Activated CD4-positive, alpha-beta memory T cell treated with anti-CD3 and anti-CD28 coated beads for 36 hours (primary cell): ENCODE measurements at regions not wholly inside any gene's neighbourhood (a gene's known extent, or its start where the extent isn't known, plus 50 kb on each side); places are given as distances from the start of the nearest gene placed in this dataset.

Experiments
- CTCF ChIA-PET: fragments of 350-600 bp; sonication (Branson Sonifier 250); formaldehyde crosslinking; loops from one replicate; lab custom pipeline; 2021; ENCODE audit warnings: antibody characterized with exemption, inconsistent platforms; lab: Charles Lee
- POLR2A ChIA-PET: fragments of 350-600 bp; sonication (Branson Sonifier 250); formaldehyde crosslinking; loops from one replicate; lab custom pipeline; 2021; ENCODE audit warnings: antibody characterized with exemption; lab: Charles Lee
- DNase-seq: peaks from one replicate; pipeline ENCODE4 v3.0.0-alpha.2; 2020
- H3K27ac Mint-ChIP-seq: one replicate; pipeline ENCODE4 v1.8.0; 2021; ENCODE audit warnings: mixed read lengths
- H3K27me3 Mint-ChIP-seq: one replicate; pipeline ENCODE4 v1.8.0; 2021; ENCODE audit warnings: mixed read lengths
- H3K36me3 Mint-ChIP-seq: one replicate; pipeline ENCODE4 v1.8.0; 2021; ENCODE audit warnings: mixed read lengths
- H3K4me1 Mint-ChIP-seq: one replicate; pipeline ENCODE4 v1.8.0; 2021; ENCODE audit warnings: low read depth, mixed read lengths
- H3K4me3 Mint-ChIP-seq: one replicate; pipeline ENCODE4 v1.8.0; 2021; ENCODE audit warnings: mild to moderate bottlenecking, mixed read lengths
- H3K9me3 Mint-ChIP-seq: one replicate; pipeline ENCODE4 v1.8.0; 2021; ENCODE audit warnings: mixed read lengths
- intact Hi-C: fragments of 100-400 bp; cut with micrococcal nuclease; formaldehyde crosslinking; loops from one replicate; pipeline ENCODE4 v1.15.1; 2023

GRCh38 chr1:166322470-166322869, 155.7 kb upstream of the FAM78B start:
- Mint-ChIP-seq H3K4me3 (no peak overlapping the region), H3K36me3 (no peaks in the 10 kb centered on the region), H3K4me1 (no peaks in the 10 kb centered on the region), H3K27ac (no peak overlapping the region), H3K27me3 (no peaks in the 10 kb centered on the region), H3K9me3 (peaks cover under 1% of the 10 kb centered on the region)
- no peak for DNase-seq
- ChIA-PET POLR2A (no interaction called here), CTCF (interaction anchor here (0.7 kb wide), 1 partner anchor 10 kb away, joined by 3 read pairs; no protein-coding TSS in a partner anchor)
- intact Hi-C loops = no loop called here

GRCh38 chr1:166327886-166328285, 161.1 kb upstream of the FAM78B start:
- Mint-ChIP-seq H3K4me3 (no peak overlapping the region), H3K27ac (no peak overlapping the region), H3K4me1 (no peaks in the 10 kb centered on the region), H3K36me3 (no peaks in the 10 kb centered on the region), H3K27me3 (peaks cover 3% of the 10 kb centered on the region), H3K9me3 (no peaks in the 10 kb centered on the region)
- intact Hi-C loops = no loop called here
- no peak for DNase-seq
- ChIA-PET CTCF (no interaction called here), POLR2A (no interaction called here)

- intact Hi-C loops = no loop called here
- Mint-ChIP-seq H3K4me3 (no peak overlapping the region), H3K9me3 (no peaks in the 10 kb centered on the region), H3K4me1 (no peaks in the 10 kb centered on the region), H3K36me3 (no peaks in the 10 kb centered on the region), H3K27ac (no peak overlapping the region), H3K27me3 (peaks cover 3% of the 10 kb centered on the region)
- POLR2A ChIA-PET = no interaction called here
- DNase-seq = no peak
- CTCF ChIA-PET = no interaction called here
Observed at GRCh38 chr1:166328956-166329355, 162.2 kb upstream of the FAM78B start.

GRCh38 chr1:166330096-166330495, 163.3 kb upstream of the FAM78B start:
- no peaks in the 10 kb centered on the region for H3K9me3 Mint-ChIP-seq

GRCh38 chr1:166338105-166338504, 171.3 kb upstream of the FAM78B start:
- Mint-ChIP-seq H3K27ac (no peak overlapping the region), H3K4me1 (no peaks in the 10 kb centered on the region), H3K36me3 (no peaks in the 10 kb centered on the region), H3K27me3 (peaks cover 10% of the 10 kb centered on the region), H3K9me3 (no peaks in the 10 kb centered on the region), H3K4me3 (no peak overlapping the region)
- no peak for DNase-seq
- ChIA-PET POLR2A (no interaction called here), CTCF (no interaction called here)
- intact Hi-C loops = no loop called here

More at GRCh38 chr1:166330096-166330495, 163.3 kb upstream of the FAM78B start:
- Mint-ChIP-seq H3K4me1 (no peaks in the 10 kb centered on the region), H3K36me3 (no peaks in the 10 kb centered on the region), H3K27ac (no peak overlapping the region), H3K27me3 (peaks cover 6% of the 10 kb centered on the region), H3K4me3 (no peak overlapping the region)
- intact Hi-C loops = no loop called here
- ChIA-PET POLR2A (no interaction called here), CTCF (no interaction called here)
- no peak for DNase-seq

GRCh38 chr1:166340709-166341108, 173.9 kb upstream of the FAM78B start:
- Mint-ChIP-seq H3K27me3 (peaks cover 2% of the 10 kb centered on the region), H3K36me3 (no peaks in the 10 kb centered on the region), H3K4me1 (no peaks in the 10 kb centered on the region), H3K9me3 (no peaks in the 10 kb centered on the region), H3K27ac (no peak overlapping the region), H3K4me3 (no peak overlapping the region)
- ChIA-PET CTCF (no interaction called here), POLR2A (no interaction called here)
- DNase-seq = no peak
- intact Hi-C loops = loop anchor here (5.0 kb wide), 1 partner anchor 388 kb away; no protein-coding TSS in a partner anchor

- POLR2A ChIA-PET = no interaction called here
- H3K4me1 Mint-ChIP-seq = no peaks in the 10 kb centered on the region
- intact Hi-C loops = loop anchor here (5.0 kb wide), 1 partner anchor 391 kb away; no protein-coding TSS in a partner anchor
- H3K4me3 Mint-ChIP-seq = no peak overlapping the region
- H3K36me3 Mint-ChIP-seq = no peaks in the 10 kb centered on the region
- H3K27me3 Mint-ChIP-seq = no peaks in the 10 kb centered on the region
- no peak overlapping the region for H3K27ac Mint-ChIP-seq
- H3K9me3 Mint-ChIP-seq = peaks cover 16% of the 10 kb centered on the region
- CTCF ChIA-PET = no interaction called here
- no peak for DNase-seq
Observed at GRCh38 chr1:166343276-166343675, 176.5 kb upstream of the FAM78B start.

GRCh38 chr1:166350490-166350889, 183.7 kb upstream of the FAM78B start:
- POLR2A ChIA-PET = no interaction called here

GRCh38 chr1:166351676-166352075, 184.9 kb upstream of the FAM78B start:
- H3K4me3 Mint-ChIP-seq = no peak overlapping the region
- no peaks in the 10 kb centered on the region for H3K27me3 Mint-ChIP-seq
- no peaks in the 10 kb centered on the region for H3K36me3 Mint-ChIP-seq
- CTCF ChIA-PET = no interaction called here
- H3K4me1 Mint-ChIP-seq = no peaks in the 10 kb centered on the region
- POLR2A ChIA-PET = no interaction called here
- H3K9me3 Mint-ChIP-seq = peaks cover 12% of the 10 kb centered on the region
- no peak overlapping the region for H3K27ac Mint-ChIP-seq
- intact Hi-C loops = no loop called here
- no peak for DNase-seq

More at GRCh38 chr1:166350490-166350889, 183.7 kb upstream of the FAM78B start:
- DNase-seq = no peak
- no peaks in the 10 kb centered on the region for H3K4me1 Mint-ChIP-seq
- H3K27me3 Mint-ChIP-seq = no peaks in the 10 kb centered on the region
- no peak overlapping the region for H3K4me3 Mint-ChIP-seq
- peaks cover 16% of the 10 kb centered on the region for H3K9me3 Mint-ChIP-seq
- H3K36me3 Mint-ChIP-seq = no peaks in the 10 kb centered on the region
- CTCF ChIA-PET = no interaction called here
- intact Hi-C loops = no loop called here
- H3K27ac Mint-ChIP-seq = no peak overlapping the region

GRCh38 chr1:166353213-166353612, 186.4 kb upstream of the FAM78B start:
- POLR2A ChIA-PET = no interaction called here
- H3K27ac Mint-ChIP-seq = no peak overlapping the region

GRCh38 chr1:166354406-166354805, 187.6 kb upstream of the FAM78B start:
- Mint-ChIP-seq H3K4me1 (no peaks in the 10 kb centered on the region), H3K27me3 (peaks cover 2% of the 10 kb centered on the region), H3K4me3 (no peak overlapping the region), H3K9me3 (no peaks in the 10 kb centered on the region), H3K36me3 (no peaks in the 10 kb centered on the region), H3K27ac (no peak overlapping the region)
- no peak for DNase-seq
- ChIA-PET POLR2A (no interaction called here), CTCF (no interaction called here)
- intact Hi-C loops = no loop called here

More at GRCh38 chr1:166353213-166353612, 186.4 kb upstream of the FAM78B start:
- Mint-ChIP-seq H3K4me3 (no peak overlapping the region), H3K36me3 (no peaks in the 10 kb centered on the region), H3K27me3 (peaks cover 2% of the 10 kb centered on the region), H3K4me1 (no peaks in the 10 kb centered on the region), H3K9me3 (no peaks in the 10 kb centered on the region)
- intact Hi-C loops = no loop called here
- no peak for DNase-seq
- CTCF ChIA-PET = no interaction called here

GRCh38 chr1:166365081-166365480, 198.3 kb upstream of the FAM78B start:
- H3K27ac Mint-ChIP-seq = no peak overlapping the region
- intact Hi-C loops = no loop called here
- peaks cover 1% of the 10 kb centered on the region for H3K27me3 Mint-ChIP-seq

GRCh38 chr1:166368030-166368429, 201.2 kb upstream of the FAM78B start:
- H3K4me3 Mint-ChIP-seq = no peak overlapping the region
- no peaks in the 10 kb centered on the region for H3K9me3 Mint-ChIP-seq
- ChIA-PET CTCF (interaction anchor here (0.7 kb wide), 1 partner anchor 50 kb away, joined by 3 read pairs; no protein-coding TSS in a partner anchor), POLR2A (no interaction called here)
- H3K36me3 Mint-ChIP-seq = no peaks in the 10 kb centered on the region
- no peaks in the 10 kb centered on the region for H3K4me1 Mint-ChIP-seq
- intact Hi-C loops = no loop called here
- H3K27ac Mint-ChIP-seq = no peak overlapping the region
- no peak for DNase-seq
- H3K27me3 Mint-ChIP-seq = peaks cover 1% of the 10 kb centered on the region

More at GRCh38 chr1:166365081-166365480, 198.3 kb upstream of the FAM78B start:
- POLR2A ChIA-PET = no interaction called here
- Mint-ChIP-seq H3K9me3 (no peaks in the 10 kb centered on the region), H3K4me1 (no peaks in the 10 kb centered on the region), H3K4me3 (no peak overlapping the region), H3K36me3 (no peaks in the 10 kb centered on the region)
- no peak for DNase-seq
- CTCF ChIA-PET = no interaction called here
